ENCODE measurements at regions not wholly inside any gene's neighbourhood (a gene's known extent, or its start where the extent isn't known, plus 50 kb on each side); places are given as distances from the start of the nearest gene placed in this dataset.
"Not testable (repeated sequence)": the region's sequence is repeated elsewhere in the genome, so short reads cannot be mapped to it uniquely, and the experiment has no call there.

GRCh38 chr12:56872366-56872765 is 61.8 kb downstream of the SDR9C7 start:
- no peak for DNase-seq (ENCODE audit: low read depth)

DNA sequence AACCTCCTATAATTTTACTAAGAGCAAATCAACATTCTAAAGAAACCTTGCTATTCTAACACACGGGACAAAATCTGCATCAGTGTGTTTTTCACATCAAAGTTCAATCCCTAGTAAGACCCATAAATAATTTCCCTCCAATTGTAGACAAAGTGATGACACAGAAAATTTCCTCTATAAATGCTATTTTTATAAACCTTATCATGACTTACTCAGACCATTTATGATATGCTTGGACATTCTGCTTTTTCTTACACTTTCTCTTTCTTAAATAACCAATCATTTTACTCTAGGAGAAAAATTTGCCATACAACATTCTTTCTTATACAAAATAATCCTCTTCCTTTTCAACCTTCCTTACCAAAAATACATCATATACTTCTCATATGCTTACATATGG is 67.0 kb downstream of the SDR9C7 start:
- DNase-seq (ENCODE audit: low read depth) = no peak

DNA sequence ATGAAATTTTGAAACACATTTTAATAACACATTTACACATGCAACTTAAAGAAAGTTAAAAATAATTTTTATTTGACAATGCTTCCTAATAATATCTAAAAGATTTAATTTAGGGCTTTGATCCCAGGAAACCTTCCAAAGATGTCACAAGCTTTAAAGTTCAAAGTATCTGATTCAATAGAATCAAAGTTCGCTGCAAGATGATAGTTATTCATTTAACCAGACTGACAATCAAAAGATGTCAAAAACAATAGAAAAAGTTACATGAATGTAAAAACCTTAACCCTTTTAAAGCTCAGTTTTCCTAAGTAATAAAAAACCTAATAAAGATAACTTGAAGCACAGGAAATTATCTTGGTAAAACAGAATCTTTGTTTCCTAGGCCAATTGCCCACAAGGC is 67.7 kb downstream of the SDR9C7 start:
- DNase-seq (ENCODE audit: low read depth) = no peak

GRCh38 chr12:56864318-56864717 is 69.9 kb downstream of the SDR9C7 start:
- DNase-seq (ENCODE audit: low read depth) = no peak

DNA sequence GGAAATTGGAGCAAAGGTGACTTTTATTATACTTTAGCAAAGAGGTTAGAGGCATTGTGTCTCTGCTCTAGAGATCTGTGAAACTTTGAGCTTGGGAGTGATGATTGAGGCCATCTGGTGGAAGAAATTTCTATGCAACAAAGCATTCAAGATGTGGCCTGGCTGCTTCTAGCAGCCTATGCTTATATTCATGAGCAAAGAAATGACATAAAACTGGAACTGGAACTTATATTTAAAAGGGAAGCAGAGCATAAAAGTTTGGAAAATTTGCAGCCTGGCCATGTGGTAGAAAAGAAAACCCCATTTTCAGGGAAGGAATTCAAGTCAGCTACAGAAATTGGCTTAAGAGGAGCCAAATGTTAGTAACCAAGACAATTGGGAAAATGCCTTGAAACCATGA is 70.4 kb downstream of the SDR9C7 start:
- DNase-seq (ENCODE audit: low read depth) = no peak

- DNase-seq (ENCODE audit: low read depth) = no peak
Observed at GRCh38 chr12:56862264-56862663, 71.9 kb downstream of the SDR9C7 start.

DNA sequence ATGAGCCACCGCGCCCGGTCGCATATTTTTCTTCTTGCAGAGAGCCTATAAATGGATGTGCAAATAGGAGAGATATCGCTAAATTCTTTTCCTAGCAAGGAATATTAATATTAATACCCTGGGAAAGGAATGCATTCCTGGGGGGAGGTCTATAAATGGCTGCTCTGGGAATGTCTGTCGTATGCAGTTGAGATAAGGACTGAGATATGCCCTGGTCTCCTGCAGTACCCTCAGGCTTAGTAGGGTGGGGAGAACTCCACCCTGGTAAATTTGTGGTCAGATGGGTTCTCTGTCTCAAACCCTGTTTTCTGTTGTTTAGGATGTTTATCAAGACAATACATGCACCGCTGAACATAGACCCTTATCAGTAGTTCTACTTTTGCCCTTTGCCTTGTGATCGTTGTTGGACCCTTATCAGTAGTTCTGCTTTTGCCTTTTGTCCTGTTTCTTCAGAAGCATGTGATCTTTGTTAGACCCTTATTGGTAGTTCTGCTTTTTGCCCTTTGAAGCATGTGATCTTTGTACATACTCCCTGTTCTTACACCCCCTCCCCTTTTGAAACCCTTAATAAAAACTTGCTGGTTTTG is 80.7 kb downstream of the SDR9C7 start:
- DNase-seq (ENCODE audit: low read depth) = not testable (repeated sequence)

- no peak for DNase-seq (ENCODE audit: low read depth)
Observed at GRCh38 chr12:56851462-56851861, 82.7 kb downstream of the SDR9C7 start.

DNA sequence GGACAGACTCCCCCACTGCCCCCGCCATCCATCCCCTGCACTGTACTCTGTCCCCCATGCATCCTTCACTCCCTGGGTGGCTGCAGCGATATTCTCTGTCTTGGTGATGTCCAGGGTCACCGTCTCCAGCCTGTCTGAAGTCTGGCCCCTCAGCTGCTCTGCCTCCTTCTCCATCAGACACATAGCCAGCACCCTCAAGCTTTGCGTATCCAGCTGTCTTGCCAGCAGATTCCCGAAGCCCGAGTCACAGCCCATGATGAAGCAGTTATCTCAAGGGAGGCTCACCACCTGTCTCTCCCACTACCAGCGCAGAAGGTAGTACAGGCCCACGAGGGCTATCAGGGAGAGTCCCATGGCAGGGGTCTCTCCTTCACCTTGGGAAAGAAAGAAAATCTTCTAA is 77.8 kb downstream of the HSD17B6 start:
- peak; percentile 28 for DNase-seq (ENCODE audit: low read depth)

DNA sequence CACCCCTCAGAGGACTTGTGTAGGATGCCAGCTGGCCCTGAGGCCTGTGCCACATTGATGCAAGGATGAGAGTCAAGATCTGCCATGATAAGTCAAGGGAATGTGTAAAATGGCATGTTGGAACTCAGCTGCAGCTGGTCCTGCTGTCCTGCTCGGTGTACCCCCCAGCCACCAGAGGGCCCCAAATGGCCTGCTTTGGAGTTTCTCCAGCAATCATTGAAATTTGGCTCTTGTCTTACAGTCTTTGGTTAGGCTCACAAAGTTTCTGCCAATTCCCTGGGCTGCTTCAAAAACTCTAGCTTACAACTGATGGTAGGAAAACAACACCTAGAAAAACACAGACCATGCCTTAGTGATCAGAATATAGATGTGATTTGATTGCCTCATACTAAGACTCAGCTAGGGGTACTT is 76.8 kb downstream of the HSD17B6 start:
- DNase-seq (ENCODE audit: low read depth) = peak; percentile 43

DNA sequence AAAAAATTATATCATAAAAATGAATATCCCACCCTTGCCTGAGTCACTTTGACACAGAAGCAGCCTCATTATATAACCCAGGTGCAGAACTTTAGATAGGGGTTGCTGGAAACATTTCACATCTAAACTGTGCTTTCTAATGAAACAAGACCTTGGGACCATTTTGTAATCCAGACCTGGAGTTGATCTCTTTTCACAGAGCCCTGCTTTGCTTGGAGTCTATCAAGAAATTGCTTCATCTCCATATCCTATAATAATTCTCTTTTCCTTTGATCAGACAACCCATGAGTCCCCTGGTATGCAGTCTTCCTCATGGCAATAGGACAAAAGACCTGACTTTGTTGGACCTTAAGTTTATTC is 76.3 kb downstream of the HSD17B6 start:
- no peak for DNase-seq (ENCODE audit: low read depth)

DNA sequence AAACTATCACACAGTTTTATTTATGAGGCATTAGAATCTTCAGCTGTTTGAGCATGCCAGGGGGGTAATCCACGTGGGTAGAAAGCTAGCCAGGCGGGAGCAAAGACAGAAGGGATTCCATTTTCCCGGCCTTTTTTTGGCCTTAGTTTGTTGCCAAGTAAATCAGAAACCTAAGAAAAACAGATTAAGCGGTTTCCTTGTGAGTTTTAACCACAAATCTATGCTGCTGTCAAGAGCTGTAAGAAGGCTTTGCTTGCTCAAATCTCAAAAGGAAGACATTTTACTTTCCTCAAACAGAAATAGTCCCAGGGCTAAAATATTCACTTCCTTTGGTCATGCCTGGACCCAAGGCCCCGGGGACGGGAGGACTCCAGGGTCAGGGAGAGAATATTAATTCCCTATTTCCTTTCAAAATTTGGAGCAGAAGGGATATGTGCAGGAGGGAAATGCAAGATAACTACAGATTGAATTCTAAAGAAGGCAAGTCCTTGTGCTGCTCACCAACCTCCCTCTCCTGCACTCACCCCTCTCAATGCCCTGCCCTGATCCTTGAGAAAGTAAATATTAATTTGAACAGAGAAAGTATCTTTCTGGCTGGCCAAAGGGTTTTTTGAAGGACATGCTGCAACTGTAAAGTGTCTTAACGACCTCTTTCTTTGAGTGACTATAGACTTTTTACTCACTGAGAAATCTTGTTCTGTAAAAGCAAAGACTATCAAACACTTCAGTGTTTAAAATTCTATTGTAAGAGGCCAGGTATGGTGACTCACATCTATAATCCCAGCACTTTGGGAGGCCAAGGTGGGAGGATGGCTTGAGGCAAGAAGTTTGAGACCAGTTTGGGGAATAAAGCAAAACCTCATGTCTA is 75.7 kb downstream of the HSD17B6 start:
- DNase-seq (ENCODE audit: low read depth) = peak; percentile 27

Measured in renal cortical epithelial cell (primary cell).